ENCODE measurements at regions not wholly inside any gene's neighbourhood (a gene's known extent, or its start where the extent isn't known, plus 50 kb on each side); places are given as distances from the start of the nearest gene placed in this dataset.

DNA sequence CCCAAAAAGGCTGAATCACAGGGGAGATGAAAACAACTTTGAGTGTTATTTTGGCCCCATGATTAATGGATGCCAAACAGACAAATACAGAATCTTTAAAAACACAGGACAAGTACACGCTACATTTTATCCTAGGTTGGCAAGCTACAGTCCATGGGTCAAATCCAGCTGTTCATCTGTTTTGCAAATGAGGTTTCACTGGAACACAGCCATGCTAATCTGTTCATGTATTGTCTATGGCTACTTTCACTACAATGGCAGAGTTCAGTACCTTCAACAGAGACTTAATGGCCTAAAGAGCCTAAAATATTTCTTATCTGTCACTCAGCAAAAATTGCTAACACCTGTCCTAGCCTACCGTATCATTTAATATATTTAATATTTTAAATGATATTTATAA, 1548.5 kb upstream of the IGFBP7 start:
- Histone ChIP-seq H4K20me1 (replicated peaks; ENCODE audit: control insufficient read depth, extremely low read depth, insufficient read depth, low read length) (no peaks in the 10 kb centered on the region), H3K9me3 (replicated peaks; ENCODE audit: control insufficient read depth, insufficient read depth, low read length) (peaks cover 2% of the 10 kb centered on the region), H3K4me1 (ENCODE audit: control insufficient read depth, extremely low read depth, insufficient read depth, low read length) (no peaks in the 10 kb centered on the region), H3K79me2 (ENCODE audit: control insufficient read depth, insufficient read depth, low read length) (no peaks in the 10 kb centered on the region), H3K36me3 (ENCODE audit: control insufficient read depth in 2 of 2, extremely low read depth in 1 of 2, insufficient read depth in 2 of 2, low read length in 2 of 2) (no peaks in the 10 kb centered on the region), H3K27me3 (ENCODE audit: control insufficient read depth in 2 of 2, insufficient read depth in 2 of 2, low read length in 2 of 2) (no peaks in the 10 kb centered on the region), H3K9ac (replicated peaks; ENCODE audit: extremely low read depth, insufficient read depth, low read length) (no peak overlapping the region), H3K4me2 (ENCODE audit: insufficient read depth, low read length) (no peak overlapping the region), H3K4me3 (replicated peaks in 1 of 3; ENCODE audit: insufficient read depth in 1 of 3, low read depth in 1 of 3, low read length in 3 of 3) (no peak overlapping the region), H3K27ac (ENCODE audit: insufficient read depth, low read depth, low read length) (no peak overlapping the region), H3K9me1 (replicated peaks; ENCODE audit: control insufficient read depth, extremely low read depth, insufficient read depth, low read length) (no peaks in the 10 kb centered on the region), H2AFZ (ENCODE audit: low read depth, low read length) (no peak overlapping the region)
- FAIRE-seq = no peak
- DNase-seq (ENCODE audit: low read depth, low spot score) = no peak
- TF ChIP-seq, protein P1, sequence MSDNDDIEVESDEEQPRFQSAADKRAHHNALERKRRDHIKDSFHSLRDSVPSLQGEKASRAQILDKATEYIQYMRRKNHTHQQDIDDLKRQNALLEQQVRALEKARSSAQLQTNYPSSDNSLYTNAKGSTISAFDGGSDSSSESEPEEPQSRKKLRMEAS (IDR thresholded peaks at IDR 0.05; ENCODE audit: insufficient read depth, insufficient read length) = no peak
- TF ChIP-seq JUN (IDR thresholded peaks at IDR 0.05; ENCODE audit: borderline replicate concordance, insufficient read depth, insufficient read length, low read depth) (no peak), MYC (IDR thresholded peaks at IDR 0.05; ENCODE audit: low read depth, low read length) (no peak), GATA2 (IDR thresholded peaks at IDR 0.05; ENCODE audit: insufficient read depth, insufficient read length, low read depth, low read length) (no peak), POLR2A (IDR thresholded peaks at IDR 0.05; ENCODE audit: low read depth, low read length) (no peak)
- TF ChIP-seq, protein P2, sequence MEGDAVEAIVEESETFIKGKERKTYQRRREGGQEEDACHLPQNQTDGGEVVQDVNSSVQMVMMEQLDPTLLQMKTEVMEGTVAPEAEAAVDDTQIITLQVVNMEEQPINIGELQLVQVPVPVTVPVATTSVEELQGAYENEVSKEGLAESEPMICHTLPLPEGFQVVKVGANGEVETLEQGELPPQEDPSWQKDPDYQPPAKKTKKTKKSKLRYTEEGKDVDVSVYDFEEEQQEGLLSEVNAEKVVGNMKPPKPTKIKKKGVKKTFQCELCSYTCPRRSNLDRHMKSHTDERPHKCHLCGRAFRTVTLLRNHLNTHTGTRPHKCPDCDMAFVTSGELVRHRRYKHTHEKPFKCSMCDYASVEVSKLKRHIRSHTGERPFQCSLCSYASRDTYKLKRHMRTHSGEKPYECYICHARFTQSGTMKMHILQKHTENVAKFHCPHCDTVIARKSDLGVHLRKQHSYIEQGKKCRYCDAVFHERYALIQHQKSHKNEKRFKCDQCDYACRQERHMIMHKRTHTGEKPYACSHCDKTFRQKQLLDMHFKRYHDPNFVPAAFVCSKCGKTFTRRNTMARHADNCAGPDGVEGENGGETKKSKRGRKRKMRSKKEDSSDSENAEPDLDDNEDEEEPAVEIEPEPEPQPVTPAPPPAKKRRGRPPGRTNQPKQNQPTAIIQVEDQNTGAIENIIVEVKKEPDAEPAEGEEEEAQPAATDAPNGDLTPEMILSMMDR (IDR thresholded peaks at IDR 0.05; ENCODE audit: extremely low read depth in 1 of 2, insufficient read depth in 1 of 2, low read depth in 1 of 2, low read length in 2 of 2) = no peak
- dilution Hi-C loops (cut with MboI; ENCODE audit: extremely low pct_ligation_motif_present, low sequenced_read_pairs) = no loop called here
- POLR2A ChIA-PET = no interaction called here
- CTCF ChIA-PET = no interaction called here
- intact Hi-C loops (cut with micrococcal nuclease) = no loop called here
- BruUV-seq (replicated peaks) = no TSS peak

DNA sequence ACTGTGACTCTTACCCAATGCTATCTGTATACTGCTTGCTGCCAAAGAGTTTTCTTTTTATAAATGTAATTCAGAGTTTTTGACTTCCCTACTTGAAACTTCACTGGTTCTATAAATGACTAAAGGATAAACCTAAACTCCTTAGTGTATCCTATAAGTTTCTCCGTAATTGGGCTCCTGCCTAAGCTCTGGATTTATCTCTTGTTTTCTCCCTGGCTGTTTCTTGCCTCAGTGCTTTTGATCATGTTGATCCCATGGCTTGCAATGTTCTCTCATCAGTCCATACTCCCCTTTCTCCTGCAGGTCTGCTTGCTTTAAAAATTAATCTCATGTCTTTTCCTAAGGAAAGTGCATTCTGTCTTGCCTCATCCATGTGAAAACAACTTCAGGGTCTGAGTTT, 1543.1 kb upstream of the IGFBP7 start:
- Histone ChIP-seq H3K36me3 (ENCODE audit: control insufficient read depth in 2 of 2, extremely low read depth in 1 of 2, insufficient read depth in 2 of 2, low read length in 2 of 2) (no peaks in the 10 kb centered on the region), H3K27me3 (ENCODE audit: control insufficient read depth in 2 of 2, insufficient read depth in 2 of 2, low read length in 2 of 2) (no peaks in the 10 kb centered on the region), H4K20me1 (replicated peaks; ENCODE audit: control insufficient read depth, extremely low read depth, insufficient read depth, low read length) (no peaks in the 10 kb centered on the region), H3K9ac (replicated peaks; ENCODE audit: extremely low read depth, insufficient read depth, low read length) (no peak overlapping the region), H3K27ac (ENCODE audit: insufficient read depth, low read depth, low read length) (no peak overlapping the region), H3K4me3 (replicated peaks in 1 of 3; ENCODE audit: insufficient read depth in 1 of 3, low read depth in 1 of 3, low read length in 3 of 3) (no peak overlapping the region), H3K9me3 (replicated peaks; ENCODE audit: control insufficient read depth, insufficient read depth, low read length) (no peaks in the 10 kb centered on the region), H2AFZ (ENCODE audit: low read depth, low read length) (no peak overlapping the region), H3K79me2 (ENCODE audit: control insufficient read depth, insufficient read depth, low read length) (no peaks in the 10 kb centered on the region), H3K9me1 (replicated peaks; ENCODE audit: control insufficient read depth, extremely low read depth, insufficient read depth, low read length) (no peaks in the 10 kb centered on the region), H3K4me1 (ENCODE audit: control insufficient read depth, extremely low read depth, insufficient read depth, low read length) (no peaks in the 10 kb centered on the region), H3K4me2 (ENCODE audit: insufficient read depth, low read length) (no peak overlapping the region)
- TF ChIP-seq, protein P2 (IDR thresholded peaks at IDR 0.05; ENCODE audit: extremely low read depth in 1 of 2, insufficient read depth in 1 of 2, low read depth in 1 of 2, low read length in 2 of 2) = no peak
- TF ChIP-seq POLR2A (IDR thresholded peaks at IDR 0.05; ENCODE audit: low read depth, low read length) = no peak
- no peak for TF ChIP-seq JUN (IDR thresholded peaks at IDR 0.05; ENCODE audit: borderline replicate concordance, insufficient read depth, insufficient read length, low read depth)
- TF ChIP-seq GATA2 (IDR thresholded peaks at IDR 0.05; ENCODE audit: insufficient read depth, insufficient read length, low read depth, low read length) = no peak
- TF ChIP-seq EZH2 (IDR thresholded peaks at IDR 0.05; ENCODE audit: borderline replicate concordance, low read depth, low read length, severe bottlenecking) = no peak
- no peak for TF ChIP-seq MYC (IDR thresholded peaks at IDR 0.05; ENCODE audit: low read depth, low read length)
- POLR2A ChIA-PET = no interaction called here
- no TSS peak for BruUV-seq (replicated peaks)
- dilution Hi-C loops (cut with MboI; ENCODE audit: extremely low pct_ligation_motif_present, low sequenced_read_pairs) = no loop called here
- intact Hi-C loops (cut with micrococcal nuclease) = no loop called here
- CTCF ChIA-PET = no interaction called here
- DNase-seq (ENCODE audit: low read depth, low spot score) (no peak), FAIRE-seq (no peak)

Measured in endothelial cell of umbilical vein (primary cell).